ENCODE measurements at regions not wholly inside any gene's neighbourhood (a gene's known extent, or its start where the extent isn't known, plus 50 kb on each side); places are given as distances from the start of the nearest gene placed in this dataset.

GRCh38 chr15:79193549-79193948 is 89.0 kb upstream of the ANKRD34C start:
- TF ChIP-seq, protein P1, sequence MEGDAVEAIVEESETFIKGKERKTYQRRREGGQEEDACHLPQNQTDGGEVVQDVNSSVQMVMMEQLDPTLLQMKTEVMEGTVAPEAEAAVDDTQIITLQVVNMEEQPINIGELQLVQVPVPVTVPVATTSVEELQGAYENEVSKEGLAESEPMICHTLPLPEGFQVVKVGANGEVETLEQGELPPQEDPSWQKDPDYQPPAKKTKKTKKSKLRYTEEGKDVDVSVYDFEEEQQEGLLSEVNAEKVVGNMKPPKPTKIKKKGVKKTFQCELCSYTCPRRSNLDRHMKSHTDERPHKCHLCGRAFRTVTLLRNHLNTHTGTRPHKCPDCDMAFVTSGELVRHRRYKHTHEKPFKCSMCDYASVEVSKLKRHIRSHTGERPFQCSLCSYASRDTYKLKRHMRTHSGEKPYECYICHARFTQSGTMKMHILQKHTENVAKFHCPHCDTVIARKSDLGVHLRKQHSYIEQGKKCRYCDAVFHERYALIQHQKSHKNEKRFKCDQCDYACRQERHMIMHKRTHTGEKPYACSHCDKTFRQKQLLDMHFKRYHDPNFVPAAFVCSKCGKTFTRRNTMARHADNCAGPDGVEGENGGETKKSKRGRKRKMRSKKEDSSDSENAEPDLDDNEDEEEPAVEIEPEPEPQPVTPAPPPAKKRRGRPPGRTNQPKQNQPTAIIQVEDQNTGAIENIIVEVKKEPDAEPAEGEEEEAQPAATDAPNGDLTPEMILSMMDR (conservative IDR thresholded peaks at IDR 0.05; ENCODE audit: low read depth, low read length): no peak
- TF ChIP-seq EZH2 (IDR thresholded peaks at IDR 0.05; ENCODE audit: low read length, unreplicated experiment) (no peak), EZH2phosphoT487 (IDR thresholded peaks at IDR 0.05; ENCODE audit: borderline replicate concordance, low read length) (no peak)
